ENCODE measurements at regions not wholly inside any gene's neighbourhood (a gene's known extent, or its start where the extent isn't known, plus 50 kb on each side); places are given as distances from the start of the nearest gene placed in this dataset.

DNA sequence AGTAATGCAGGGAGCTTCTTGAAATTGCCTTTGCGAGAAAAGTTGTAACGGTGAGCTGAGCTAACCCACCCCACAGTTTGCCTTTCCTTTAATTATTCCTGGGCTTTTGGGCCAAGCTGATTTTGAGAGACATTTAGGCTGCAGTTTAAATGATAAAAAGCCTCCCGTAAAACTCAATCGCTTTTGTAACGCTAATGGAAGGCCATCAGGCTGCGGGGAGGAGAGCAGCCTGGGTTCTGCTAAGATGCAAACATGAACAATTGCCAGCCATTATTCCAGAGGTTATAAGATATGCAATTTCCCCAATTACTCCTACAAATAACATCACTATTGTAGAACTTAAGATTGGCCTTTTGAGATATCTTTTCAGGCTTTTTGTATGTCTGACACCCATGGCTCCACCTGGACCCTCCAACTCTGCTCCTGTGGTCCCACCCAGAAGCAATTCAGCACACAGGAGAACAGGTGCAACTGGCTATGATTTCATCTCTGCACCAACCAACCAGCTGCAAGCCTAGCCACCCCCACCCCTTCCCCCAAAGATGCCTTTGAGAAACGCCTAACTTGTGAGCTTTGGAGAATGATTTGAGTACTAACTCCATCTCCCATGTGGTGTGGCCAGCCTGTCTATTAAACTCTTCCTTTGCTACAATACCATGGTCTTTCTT is 108.2 kb upstream of the FAM9C start:
- TF ChIP-seq, protein P1, sequence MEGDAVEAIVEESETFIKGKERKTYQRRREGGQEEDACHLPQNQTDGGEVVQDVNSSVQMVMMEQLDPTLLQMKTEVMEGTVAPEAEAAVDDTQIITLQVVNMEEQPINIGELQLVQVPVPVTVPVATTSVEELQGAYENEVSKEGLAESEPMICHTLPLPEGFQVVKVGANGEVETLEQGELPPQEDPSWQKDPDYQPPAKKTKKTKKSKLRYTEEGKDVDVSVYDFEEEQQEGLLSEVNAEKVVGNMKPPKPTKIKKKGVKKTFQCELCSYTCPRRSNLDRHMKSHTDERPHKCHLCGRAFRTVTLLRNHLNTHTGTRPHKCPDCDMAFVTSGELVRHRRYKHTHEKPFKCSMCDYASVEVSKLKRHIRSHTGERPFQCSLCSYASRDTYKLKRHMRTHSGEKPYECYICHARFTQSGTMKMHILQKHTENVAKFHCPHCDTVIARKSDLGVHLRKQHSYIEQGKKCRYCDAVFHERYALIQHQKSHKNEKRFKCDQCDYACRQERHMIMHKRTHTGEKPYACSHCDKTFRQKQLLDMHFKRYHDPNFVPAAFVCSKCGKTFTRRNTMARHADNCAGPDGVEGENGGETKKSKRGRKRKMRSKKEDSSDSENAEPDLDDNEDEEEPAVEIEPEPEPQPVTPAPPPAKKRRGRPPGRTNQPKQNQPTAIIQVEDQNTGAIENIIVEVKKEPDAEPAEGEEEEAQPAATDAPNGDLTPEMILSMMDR (IDR thresholded peaks at IDR 0.05), result no peak
- TF ChIP-seq POLR2A (IDR thresholded peaks at IDR 0.05; ENCODE audit: low read length), result no peak
- no peak for TF ChIP-seq ZSCAN20 (CRISPR knock-in tag; IDR thresholded peaks at IDR 0.05)
- no peak for TF ChIP-seq NFE2L2 (conservative IDR thresholded peaks at IDR 0.05; ENCODE audit: low read length)
- no peak for TF ChIP-seq BCL3 (IDR thresholded peaks at IDR 0.05)
- no peak for TF ChIP-seq EP300 (IDR thresholded peaks at IDR 0.05)
- no peak for TF ChIP-seq RAD21 (conservative IDR thresholded peaks at IDR 0.05 in 1 of 2, IDR thresholded peaks at IDR 0.05 in 1 of 2)
- no peak for TF ChIP-seq MAX (IDR thresholded peaks at IDR 0.05)
- TF ChIP-seq ESRRA (IDR thresholded peaks at IDR 0.05; ENCODE audit: borderline replicate concordance, low read length), result no peak
